ENCODE measurements at regions not wholly inside any gene's neighbourhood (a gene's known extent, or its start where the extent isn't known, plus 50 kb on each side); places are given as distances from the start of the nearest gene placed in this dataset.

DNA sequence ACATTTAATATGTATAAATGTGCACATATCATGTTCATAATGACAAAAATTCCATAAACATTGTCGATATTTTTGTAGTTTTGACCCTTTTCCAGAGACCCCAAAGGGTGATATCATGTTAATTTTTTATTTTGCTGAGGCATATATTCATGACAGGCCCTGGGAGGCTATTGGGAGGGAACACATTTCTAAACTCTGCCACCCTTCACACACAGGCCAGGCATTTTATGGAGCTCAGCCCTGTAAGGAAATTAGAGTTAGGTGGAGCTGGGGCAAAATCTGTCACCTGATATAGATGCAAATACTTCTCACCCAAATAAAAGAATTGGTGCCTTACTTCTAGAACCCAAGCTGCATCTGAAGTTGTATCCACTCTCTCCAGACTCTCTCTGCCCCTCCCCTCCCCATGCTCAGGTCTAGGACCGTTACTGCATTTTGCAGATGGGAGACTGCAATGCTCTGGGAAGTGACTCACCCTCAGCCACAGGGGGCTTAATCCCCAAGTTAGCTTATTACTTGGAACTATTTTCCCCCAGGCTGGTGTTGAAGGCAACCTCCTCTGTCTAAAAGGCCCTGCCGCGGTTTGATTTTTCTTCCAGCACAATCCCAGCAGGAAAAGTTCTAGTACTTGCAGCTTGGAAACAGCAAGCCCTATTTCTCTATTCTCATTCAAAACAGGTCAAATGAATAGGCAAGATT is 238.9 kb downstream of the EMP1 start:
- Histone ChIP-seq H3K4me1 (ENCODE audit: control insufficient read depth, low read length) (no peaks in the 10 kb centered on the region), H3F3A (ENCODE audit: control insufficient read depth, insufficient read depth) (no peaks in the 10 kb centered on the region), H3K4me2 (ENCODE audit: low read length) (no peak overlapping the region), H3K4me3 (ENCODE audit: low read length) (no peak overlapping the region), H3K9me3 (ENCODE audit: control insufficient read depth, insufficient read depth, low read length) (no peaks in the 10 kb centered on the region), H3K36me3 (ENCODE audit: control insufficient read depth, low read length) (no peaks in the 10 kb centered on the region), H3K79me2 (ENCODE audit: control insufficient read depth, low read length) (no peaks in the 10 kb centered on the region), H3K27ac (ENCODE audit: low read depth, low read length) (no peak overlapping the region), H3K27me3 (ENCODE audit: control insufficient read depth, low read length) (no peaks in the 10 kb centered on the region), H3K9me2 (replicated peaks; ENCODE audit: control insufficient read depth, low read length) (no peaks in the 10 kb centered on the region), H4K20me1 (ENCODE audit: control insufficient read depth, insufficient read depth, low read depth, low read length) (no peaks in the 10 kb centered on the region)
- TF ChIP-seq EZH2phosphoT487 (IDR thresholded peaks at IDR 0.05; ENCODE audit: borderline replicate concordance, low read length) = no peak
- TF ChIP-seq, protein P1, sequence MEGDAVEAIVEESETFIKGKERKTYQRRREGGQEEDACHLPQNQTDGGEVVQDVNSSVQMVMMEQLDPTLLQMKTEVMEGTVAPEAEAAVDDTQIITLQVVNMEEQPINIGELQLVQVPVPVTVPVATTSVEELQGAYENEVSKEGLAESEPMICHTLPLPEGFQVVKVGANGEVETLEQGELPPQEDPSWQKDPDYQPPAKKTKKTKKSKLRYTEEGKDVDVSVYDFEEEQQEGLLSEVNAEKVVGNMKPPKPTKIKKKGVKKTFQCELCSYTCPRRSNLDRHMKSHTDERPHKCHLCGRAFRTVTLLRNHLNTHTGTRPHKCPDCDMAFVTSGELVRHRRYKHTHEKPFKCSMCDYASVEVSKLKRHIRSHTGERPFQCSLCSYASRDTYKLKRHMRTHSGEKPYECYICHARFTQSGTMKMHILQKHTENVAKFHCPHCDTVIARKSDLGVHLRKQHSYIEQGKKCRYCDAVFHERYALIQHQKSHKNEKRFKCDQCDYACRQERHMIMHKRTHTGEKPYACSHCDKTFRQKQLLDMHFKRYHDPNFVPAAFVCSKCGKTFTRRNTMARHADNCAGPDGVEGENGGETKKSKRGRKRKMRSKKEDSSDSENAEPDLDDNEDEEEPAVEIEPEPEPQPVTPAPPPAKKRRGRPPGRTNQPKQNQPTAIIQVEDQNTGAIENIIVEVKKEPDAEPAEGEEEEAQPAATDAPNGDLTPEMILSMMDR (IDR thresholded peaks at IDR 0.05; ENCODE audit: low read depth, low read length, poor library complexity, severe bottlenecking) = no peak

DNA sequence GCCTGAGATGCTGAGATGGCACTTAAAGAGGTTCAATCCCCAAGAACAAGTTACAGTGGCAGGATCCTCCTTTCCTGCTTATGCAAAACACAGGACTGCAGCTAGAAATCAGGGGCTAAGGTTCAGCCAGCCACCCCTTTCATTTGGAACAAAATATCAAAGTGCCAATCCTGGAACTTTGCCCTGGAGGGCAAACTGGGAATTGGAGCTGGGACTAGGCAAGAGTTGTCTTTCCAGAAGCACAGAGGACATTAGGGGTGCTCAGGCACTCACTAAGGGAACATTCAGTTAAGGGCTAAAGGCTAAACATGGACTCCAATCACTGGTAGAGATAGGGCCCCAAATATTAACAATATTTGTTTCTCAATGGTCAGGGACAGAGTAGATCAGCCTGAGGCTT is 237.2 kb downstream of the EMP1 start:
- H3K4me3 ChIP-seq (ENCODE audit: low read length) = no peak overlapping the region
- H3K9me3 ChIP-seq (ENCODE audit: control insufficient read depth, insufficient read depth, low read length) = no peaks in the 10 kb centered on the region
- no peak overlapping the region for H3K4me2 ChIP-seq (ENCODE audit: low read length)
- H3K79me2 ChIP-seq (ENCODE audit: control insufficient read depth, low read length) = no peaks in the 10 kb centered on the region
- H3K4me1 ChIP-seq (ENCODE audit: control insufficient read depth, low read length) = no peaks in the 10 kb centered on the region
- H3F3A ChIP-seq (ENCODE audit: control insufficient read depth, insufficient read depth) = no peaks in the 10 kb centered on the region
- no peaks in the 10 kb centered on the region for H3K36me3 ChIP-seq (ENCODE audit: control insufficient read depth, low read length)
- H3K9me2 ChIP-seq (replicated peaks; ENCODE audit: control insufficient read depth, low read length) = no peaks in the 10 kb centered on the region
- TF ChIP-seq, protein P1 (IDR thresholded peaks at IDR 0.05; ENCODE audit: low read depth, low read length, poor library complexity, severe bottlenecking) = no peak
- TF ChIP-seq EZH2phosphoT487 (IDR thresholded peaks at IDR 0.05; ENCODE audit: borderline replicate concordance, low read length) = no peak
- H3K27ac ChIP-seq (ENCODE audit: low read depth, low read length) = no peak overlapping the region
- H4K20me1 ChIP-seq (ENCODE audit: control insufficient read depth, insufficient read depth, low read depth, low read length) = no peaks in the 10 kb centered on the region
- H3K27me3 ChIP-seq (ENCODE audit: control insufficient read depth, low read length) = no peaks in the 10 kb centered on the region

DNA sequence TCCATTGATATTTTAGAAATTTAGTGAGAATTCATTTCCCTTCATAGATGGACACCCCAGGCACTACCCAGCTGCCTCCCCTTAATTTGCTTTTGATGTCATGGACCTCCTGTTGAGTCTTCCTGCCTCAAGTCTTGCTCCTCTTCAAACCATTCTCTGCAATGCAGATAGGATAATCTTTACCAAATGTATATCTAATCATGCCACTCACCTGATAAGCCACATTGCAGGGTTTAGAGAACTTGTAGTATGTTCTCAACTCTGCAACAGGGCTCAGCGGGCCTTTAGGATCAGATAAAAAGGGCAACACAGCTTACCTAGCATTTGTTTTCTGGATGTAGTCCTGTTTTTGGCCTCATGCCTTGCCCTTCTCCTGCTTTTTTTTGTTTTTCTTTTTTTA is 234.5 kb downstream of the EMP1 start:
- no peaks in the 10 kb centered on the region for H3K79me2 ChIP-seq (ENCODE audit: control insufficient read depth, low read length)
- TF ChIP-seq, protein P1 (IDR thresholded peaks at IDR 0.05; ENCODE audit: low read depth, low read length, poor library complexity, severe bottlenecking) = no peak
- H3K27ac ChIP-seq (ENCODE audit: low read depth, low read length) = no peak overlapping the region
- H3K9me3 ChIP-seq (ENCODE audit: control insufficient read depth, insufficient read depth, low read length) = no peaks in the 10 kb centered on the region
- H3K4me3 ChIP-seq (ENCODE audit: low read length) = no peak overlapping the region
- no peaks in the 10 kb centered on the region for H3K36me3 ChIP-seq (ENCODE audit: control insufficient read depth, low read length)
- no peak overlapping the region for H3K4me2 ChIP-seq (ENCODE audit: low read length)
- no peaks in the 10 kb centered on the region for H4K20me1 ChIP-seq (ENCODE audit: control insufficient read depth, insufficient read depth, low read depth, low read length)
- H3F3A ChIP-seq (ENCODE audit: control insufficient read depth, insufficient read depth) = no peaks in the 10 kb centered on the region
- H3K4me1 ChIP-seq (ENCODE audit: control insufficient read depth, low read length) = no peaks in the 10 kb centered on the region
- no peaks in the 10 kb centered on the region for H3K27me3 ChIP-seq (ENCODE audit: control insufficient read depth, low read length)
- H3K9me2 ChIP-seq (replicated peaks; ENCODE audit: control insufficient read depth, low read length) = no peaks in the 10 kb centered on the region
